GM21619 (cell line): ENCODE measurements at regions not wholly inside any gene's neighbourhood (a gene's known extent, or its start where the extent isn't known, plus 50 kb on each side); places are given as distances from the start of the nearest gene placed in this dataset.

ENCODE experiments used
- ATAC-seq: cut with Tn5 transposase; IDR thresholded peaks from one replicate; pipeline ENCODE4 v1.9.1; 2021; ENCODE audit not compliant: unreplicated experiment

DNA sequence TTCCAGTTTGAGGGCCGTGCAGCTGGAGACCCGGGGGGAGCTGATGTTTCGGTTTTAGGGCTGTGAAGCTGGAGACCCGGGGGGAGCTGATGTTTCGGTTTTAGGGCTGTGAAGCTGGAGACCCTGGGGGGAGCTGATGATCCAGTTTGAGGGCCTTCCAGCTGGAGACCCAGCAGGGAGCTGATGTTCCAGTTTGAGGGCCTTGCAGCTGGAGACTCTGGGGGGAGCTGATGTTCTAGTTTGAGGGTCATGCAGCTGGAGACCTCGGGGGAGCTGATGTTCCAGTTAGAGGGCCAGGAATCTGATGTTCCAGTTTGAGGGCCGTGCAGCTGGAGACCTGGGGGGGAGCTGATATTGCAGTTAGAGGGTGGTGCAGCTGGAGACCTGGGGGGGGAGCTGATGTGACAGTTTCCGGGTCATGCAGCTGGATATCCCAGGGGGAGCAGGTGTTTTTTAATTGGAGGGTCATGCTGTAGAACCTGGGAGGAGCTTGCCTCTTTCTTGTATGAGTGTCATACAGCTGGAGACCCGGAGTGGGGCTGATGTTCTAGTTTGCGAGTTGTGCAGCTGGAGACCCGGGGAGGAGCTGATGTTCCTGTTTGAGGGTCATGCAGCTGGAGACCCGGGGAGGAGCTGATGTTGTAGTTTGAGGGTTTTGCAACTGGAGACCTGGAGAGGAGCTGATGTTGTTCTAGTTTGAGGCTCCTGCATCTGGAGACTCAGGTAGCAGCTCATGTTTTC is 153.2 kb downstream of the RTP5 start:
- ATAC-seq, result no peak

DNA sequence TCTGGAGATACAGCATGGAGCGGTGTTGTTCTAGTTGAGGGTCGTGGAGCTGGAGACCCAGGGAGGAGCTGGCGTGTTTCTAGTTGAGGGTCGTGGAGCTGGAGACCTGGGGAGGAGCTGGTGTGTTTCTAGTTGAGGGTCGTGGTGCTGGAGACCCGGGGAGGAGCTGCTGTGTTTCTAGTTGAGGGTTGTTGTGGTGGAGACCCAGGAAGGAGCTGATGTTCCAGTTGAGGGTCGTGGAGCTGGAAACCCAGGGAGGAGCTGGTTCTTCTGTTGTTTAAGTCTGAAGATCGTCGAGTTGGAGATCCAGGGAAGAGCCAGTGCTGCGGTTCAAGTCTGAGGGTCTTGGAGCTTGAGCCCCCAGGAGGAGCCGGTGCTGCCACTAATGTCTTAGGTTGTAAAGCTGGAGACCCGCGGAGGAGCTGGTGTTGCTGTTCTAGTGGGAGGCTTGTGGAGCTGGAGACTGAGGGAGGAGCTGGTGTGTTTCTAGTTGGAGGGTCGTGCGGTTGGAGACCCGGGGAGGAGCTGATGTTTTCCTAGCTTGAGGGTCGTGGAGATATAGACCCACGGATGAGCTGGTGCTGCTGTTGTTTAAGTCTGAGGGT is 155.3 kb downstream of the RTP5 start:
- no peak for ATAC-seq

DNA sequence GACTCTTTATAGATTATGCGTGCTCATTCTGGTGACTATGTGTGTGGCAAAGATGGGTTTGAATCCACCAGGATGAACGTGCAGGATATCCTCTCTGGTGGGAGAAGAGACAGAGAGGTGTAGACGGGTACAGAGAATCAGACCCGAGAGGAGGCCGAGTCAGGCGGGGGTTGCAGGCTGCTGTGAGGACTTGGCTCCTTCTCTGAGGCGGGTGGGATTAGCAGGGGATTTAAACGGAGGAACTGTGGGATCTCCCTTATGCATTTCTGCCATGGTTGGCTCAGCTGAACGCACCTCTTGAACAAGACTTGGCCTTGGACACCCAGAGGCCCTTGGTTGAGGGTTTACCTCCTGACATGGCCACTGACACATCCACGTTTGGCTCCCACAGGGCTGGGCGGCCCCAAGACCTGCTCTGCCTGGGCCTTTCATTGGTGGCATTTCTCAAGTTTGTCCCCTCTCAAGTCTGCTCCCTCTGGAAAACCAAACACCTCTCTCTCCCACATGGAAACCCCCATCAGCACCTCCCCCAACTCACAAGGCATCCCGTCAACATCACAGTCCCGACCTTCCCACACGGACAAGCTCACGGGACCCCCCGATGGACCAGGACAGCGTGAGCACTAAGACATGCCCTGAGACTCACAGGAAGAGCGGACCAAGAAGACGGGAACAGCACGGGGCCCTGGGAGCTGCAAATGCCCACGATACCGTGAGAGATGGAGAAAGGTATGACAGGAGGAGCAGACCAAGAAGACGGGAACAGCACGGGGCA is 158.3 kb downstream of the RTP5 start:
- ATAC-seq, result no peak

DNA sequence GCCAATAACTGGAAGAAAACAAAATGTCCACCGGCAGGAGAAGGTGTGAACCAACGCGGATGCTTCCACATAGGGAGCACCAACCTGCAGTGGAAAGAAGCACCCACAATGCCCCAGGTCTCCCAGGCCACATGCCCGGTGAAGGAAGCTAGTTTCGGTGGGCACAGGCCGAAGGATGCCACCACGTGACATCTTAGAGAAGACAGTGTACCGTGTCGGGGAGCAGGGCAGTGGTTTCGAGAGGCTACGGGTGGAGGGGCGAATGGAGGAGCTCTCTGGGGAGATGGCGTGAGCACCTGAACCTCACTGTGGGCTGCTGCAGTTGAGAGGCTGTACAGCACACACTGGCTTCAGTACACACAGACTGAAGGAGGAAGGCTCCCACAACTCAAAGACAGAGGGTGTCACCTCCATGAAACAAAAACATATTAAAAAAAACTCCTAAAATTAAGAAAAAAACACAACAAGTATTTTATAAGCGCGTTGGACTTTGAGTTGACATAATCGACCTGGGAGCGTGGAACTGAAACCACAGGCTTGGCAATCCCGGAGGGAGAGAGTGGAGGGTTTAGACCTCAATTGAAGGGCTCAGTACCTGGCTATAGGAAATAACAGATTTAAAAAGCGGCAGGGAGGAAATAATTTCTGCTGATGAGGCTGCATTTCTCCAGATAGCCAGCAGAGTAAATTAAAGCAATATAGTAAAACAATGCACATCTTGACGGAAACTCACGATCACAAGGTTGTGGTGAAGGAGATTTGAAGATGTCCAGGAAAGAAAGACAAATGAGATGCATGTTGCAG is 160.1 kb downstream of the RTP5 start:
- no peak for ATAC-seq

DNA sequence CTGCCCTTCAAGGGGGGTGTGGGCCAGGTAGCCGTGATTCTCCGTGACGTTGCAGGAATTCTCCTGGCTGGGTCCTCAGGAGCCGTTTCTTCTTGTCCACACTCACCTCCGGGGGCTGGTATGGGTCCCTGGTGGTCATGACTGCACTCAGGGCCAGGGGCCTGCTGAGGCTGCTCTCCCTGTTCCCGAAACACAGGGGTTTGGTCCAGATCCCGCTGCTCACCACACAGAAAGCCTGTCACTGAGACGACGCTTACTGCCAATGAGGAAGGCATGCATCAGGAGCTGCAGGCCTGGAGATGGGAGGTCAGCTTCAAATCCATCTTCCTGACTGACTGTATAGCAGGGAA is 160.7 kb downstream of the RTP5 start:
- no peak for ATAC-seq

DNA sequence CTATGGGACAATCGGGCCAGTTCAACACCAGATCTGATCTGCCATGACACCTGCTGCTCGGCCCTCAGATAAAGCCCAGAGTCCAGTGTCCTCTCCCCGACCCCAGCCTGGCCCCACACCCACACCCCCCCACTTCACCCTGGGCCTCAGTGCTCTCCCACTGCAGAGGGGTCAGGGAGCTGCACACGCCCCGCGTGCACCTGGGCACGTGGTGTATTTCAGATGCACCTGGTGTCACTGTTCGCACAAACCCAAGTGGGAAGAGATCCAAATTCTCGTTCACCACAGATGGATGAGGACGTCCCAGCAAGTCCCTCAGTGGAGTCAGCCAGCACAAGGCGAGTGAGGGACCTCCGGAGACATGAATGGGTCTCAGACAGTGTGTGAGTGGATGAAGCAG is 161.3 kb downstream of the RTP5 start:
- ATAC-seq, result no peak

DNA sequence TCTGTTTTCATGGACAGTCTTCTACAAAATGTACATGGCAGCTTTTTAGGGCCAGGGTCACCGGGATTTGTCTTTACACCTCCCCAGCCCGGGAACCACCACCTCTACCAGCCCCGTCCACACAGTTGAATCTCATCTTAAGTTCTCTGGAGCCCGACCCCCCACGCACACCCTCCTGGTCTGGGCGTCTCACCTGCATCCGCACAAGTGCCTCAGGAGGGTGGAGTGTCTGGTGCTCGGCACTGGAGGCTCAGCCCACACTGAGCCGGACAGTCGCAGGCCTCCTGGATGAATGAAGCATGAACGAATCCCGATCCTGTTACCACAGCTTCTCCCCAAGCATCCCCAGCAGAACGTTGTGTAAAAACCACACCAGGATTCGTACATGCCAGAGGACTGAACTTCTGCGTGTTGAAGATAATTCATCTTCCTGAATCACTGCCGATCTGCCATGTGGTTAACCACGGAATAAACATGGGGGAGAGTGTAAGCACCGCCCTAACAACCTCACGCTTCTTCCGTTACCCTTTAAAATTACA is 162.0 kb downstream of the RTP5 start:
- ATAC-seq, result no peak

DNA sequence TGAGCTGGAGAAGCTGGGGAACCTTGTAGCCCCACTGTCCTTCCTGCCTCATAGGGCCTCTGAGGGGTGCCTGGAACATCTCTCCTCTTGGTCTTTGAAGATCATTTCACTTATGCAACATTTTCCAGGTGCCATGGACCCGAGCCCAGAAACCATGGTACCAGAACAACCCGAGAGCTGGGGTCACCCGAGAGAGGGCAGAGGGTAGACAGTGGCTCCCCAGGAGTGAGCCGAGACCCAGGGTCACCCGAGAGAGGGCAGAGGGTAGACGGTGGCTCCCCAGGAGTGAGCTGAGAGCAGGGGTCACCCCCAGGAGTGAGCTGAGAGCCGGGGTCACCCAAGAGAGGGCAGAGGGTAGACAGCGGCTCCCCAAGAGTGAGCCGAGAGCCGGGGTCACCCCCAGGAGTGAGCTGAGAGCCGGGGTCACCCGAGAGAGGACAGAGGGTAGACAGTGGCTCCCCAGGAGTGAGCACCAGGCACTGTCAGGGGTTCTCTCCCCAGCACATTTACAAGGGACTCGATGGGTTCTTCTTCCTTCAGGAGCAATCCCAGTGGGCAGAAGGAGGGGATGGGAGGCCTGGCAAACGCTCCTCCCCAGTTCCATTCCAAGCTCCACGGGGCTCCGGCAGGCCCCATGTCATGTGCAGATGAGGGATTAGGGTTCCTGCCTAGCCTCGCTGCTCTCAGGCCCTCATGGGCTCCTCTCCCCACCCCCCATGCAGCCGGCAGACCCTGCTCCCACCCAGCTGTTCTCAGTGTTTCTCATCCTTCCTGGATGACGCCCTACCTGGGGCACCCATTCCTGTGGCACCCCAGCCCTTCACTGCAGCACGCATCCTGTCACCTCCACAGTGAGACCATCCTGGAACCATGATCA is 163.5 kb downstream of the RTP5 start:
- ATAC-seq, result no peak

DNA sequence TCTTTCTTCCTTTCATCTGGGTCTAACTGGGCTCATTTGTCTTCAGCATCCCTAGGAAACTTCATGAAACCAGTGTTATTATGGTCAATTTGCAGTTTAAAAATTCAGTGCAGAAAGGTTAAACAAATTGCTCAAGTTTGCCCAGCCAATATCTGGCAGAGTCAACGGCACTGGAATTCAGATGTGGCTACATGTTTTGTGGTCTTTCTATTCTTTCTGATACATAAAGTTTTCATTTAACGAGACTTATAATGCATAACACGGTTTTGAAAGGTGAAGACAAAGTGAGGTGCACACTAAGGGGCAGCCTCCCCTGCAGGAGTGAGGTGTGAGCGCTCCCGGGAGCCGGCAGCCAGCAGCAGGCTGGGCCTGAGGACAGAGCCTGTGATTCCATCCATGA is 164.6 kb downstream of the RTP5 start:
- no peak for ATAC-seq

DNA sequence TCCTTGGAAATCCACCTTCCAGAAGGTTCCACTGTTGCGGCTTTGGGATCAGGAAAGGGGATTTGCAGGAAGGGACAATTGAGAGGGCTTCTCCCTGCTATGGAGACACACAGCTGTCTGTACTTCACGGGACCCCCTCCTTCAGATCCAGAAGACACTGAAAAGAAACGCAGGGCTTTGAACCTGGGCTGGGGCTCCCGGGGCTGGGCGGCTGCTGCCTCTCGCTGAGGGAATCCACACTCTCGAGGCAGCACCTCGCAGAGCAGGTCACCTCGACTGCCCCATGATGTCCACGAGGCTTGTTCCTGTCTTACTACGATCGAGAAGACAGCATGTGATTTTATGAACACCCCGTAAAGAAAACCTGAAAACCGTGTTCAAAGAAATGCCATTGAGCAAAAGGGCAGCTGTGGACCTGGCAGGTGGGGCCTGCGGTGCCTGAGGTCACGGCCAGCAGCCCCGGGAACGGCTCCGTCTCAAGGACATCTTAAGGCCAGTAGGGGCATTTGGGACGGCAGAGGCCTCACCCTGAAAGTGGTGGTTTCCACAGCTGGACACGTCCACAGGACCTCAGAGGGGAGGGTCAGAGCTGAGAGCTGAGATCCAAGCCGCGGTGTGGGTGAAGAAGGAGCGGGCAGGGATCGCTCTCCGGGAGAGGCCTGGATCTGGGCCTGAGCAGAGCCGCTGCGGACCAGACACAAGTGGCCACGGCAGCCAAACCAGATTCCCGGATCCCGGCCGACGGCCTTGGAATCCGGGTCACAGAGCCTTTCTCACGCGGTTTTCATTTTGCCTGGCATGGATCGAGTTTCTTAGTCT is 165.7 kb downstream of the RTP5 start:
- no peak for ATAC-seq

DNA sequence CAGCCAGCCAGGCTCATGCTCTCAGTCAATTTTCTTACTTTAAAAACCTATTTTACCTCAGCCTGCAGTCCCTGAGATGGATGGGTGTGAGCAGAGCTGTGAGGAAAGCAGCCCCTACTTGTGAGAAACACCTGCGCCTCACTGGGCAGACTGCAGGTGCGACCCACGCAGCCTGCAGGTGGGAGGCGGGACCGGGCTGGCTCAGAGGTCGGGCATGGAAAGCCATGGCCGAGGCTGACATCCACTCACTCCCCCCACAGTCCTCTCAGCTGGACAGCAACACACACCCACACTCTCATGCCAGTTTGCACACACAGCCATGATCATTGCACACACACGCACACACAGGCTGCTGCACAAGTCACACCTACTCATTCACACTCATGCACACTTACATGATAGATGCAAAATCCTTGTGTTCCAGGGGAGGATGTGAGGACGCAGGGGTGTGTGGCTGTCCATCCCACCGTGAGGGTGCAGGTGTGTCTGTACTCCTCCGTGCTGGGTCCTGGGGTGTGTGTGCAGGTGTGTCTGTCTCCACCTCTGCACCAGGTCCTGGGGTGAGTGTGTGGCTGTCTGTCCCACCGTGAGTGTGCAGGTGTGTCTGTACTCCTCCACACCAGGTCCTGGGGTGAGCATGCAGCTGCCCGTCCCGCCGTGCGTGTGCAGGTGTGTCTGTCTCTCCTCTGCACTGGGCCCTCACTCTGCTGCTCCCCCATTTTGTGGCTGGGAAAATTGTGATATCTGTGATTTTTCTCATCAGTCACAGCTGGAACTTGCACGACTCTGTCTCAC is 166.5 kb downstream of the RTP5 start:
- ATAC-seq, result no peak

DNA sequence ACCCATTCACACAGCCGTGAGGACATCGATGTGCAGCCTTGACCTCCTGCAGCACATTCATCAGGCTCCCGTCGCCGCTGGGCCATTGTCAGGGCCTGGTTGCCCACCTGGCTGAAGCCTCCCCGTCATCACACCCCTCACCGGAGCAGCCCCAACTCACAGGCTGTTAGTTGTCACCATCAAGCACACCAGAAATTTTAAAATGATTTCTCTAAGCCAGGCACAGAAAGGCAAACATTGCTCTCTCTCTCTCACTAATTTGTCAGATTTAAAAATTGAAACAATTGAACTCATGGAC is 167.1 kb downstream of the RTP5 start:
- no peak for ATAC-seq

DNA sequence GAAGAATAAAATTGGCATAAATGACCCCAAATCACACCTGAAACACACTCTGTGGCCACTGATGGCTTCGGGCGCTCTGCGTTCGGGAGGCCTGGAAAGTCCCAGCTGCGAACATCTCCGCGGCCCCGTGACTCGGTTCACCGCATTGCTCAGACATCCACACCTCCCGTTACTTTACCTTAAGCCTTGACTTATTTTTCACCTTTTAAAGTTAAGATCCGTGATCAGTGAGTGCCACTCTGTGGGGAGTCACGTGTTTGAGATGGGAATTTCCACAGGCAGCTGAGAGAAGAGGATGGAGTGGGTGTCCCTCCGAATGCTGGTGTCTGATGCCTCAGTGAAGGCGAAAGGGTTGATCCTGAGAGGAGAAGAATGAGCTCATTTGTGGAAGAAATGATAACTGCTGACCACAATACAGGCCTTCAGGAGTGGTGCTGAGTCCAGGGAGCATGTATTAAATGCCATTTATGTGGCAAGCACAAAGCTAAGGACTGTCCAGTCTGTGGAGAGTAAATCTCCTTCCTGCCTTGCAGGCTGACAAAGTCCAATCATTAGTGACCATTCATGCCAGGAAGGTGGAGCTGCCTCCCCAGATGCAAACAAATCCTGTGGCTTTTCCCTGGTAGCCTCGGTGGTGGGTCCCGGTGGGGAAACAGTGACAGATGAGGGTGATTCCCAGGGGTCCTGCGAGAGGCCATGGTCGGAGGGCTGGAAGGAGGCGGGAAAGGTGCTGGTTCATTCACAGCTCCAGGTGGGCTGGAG is 168.8 kb downstream of the RTP5 start:
- ATAC-seq, result no peak

DNA sequence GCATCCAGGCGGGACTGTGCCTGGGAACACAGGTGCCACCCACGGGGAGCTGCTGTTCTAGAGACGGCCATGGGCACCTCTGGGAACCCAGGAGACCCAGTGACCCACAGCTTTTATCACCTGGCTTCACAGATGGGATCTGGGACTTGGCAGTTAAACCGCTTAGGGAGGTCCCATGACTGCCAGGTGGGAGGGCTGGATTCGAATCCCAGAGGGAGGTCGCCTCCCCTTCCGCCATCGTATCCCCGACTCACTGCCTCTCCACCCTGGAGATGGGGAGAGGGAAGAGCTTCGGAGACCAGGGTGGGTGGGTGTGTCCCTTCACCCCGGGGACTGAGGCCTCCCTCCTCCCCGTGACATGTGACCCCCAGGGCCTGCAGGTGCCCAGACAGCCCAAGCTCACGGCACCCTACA is 169.4 kb downstream of the RTP5 start:
- no peak for ATAC-seq

DNA sequence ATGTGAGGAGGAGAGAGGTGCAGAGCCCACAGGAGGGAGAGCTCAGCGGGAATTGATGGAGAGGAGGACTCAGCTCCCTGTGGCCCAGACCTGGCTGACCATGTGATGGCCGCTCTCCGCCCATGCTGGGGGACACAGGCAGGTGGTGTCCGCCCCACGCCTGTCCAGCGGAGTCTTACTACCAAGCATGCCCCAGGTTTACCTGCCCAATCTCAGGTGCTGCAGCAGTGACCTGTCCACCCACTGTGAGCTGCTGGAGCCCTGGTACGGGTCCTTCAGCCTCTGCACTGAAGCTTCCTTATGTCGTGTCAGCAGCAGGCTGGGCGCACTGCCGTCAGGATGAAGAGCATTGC is 170.8 kb downstream of the RTP5 start:
- no peak for ATAC-seq

DNA sequence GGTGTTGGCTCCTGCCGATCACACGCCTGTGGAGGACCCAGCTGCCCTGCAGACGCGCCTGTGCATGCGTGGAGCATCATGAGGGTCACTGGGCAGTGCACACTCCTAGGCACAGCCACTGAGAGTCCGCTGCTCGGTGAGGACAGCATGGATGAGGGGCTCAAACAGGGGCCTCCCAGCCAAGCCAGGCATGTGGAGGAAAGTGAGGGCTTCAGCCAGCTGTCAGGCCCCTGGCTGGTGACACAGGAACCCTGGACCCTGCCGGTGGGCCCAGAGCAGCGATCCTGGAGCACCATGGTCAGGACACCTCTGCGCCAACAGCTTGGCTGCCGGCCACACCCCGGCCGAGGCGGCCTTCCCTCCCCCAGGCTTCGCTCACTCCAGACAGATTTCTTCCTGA is 171.2 kb downstream of the RTP5 start:
- ATAC-seq, result no peak

DNA sequence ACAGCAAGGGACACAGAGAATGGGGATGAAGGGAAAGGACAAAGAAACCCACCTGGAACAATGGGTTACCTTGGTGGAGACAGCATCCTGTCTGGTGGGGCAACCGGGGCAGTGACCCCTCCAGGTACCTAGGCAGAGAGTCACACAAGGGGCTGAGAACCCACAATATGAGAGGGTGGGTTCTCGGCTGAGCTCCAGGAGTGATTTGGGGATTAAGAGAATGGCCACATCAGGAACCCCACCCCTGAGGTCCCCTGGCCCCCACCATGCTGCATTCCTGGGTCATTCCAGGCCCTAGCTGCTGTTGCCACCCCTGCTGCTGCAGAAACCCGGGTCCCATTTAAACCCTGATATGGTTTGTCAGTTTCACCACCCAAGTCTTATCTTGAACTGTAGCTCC is 172.3 kb downstream of the RTP5 start:
- ATAC-seq, result no peak
